HG03558 (cell line): ENCODE measurements at regions not wholly inside any gene's neighbourhood (a gene's known extent, or its start where the extent isn't known, plus 50 kb on each side); places are given as distances from the start of the nearest gene placed in this dataset.
"Not testable (repeated sequence)": the region's sequence is repeated elsewhere in the genome, so short reads cannot be mapped to it uniquely, and the experiment has no call there.

Source experiments
- ATAC-seq: cut with Tn5 transposase; IDR thresholded peaks from one replicate; pipeline ENCODE4 v1.9.1; 2021; ENCODE audit warnings: moderate number of reproducible peaks; ENCODE audit not compliant: unreplicated experiment; ENCODE audit errors: extremely low read depth

DNA sequence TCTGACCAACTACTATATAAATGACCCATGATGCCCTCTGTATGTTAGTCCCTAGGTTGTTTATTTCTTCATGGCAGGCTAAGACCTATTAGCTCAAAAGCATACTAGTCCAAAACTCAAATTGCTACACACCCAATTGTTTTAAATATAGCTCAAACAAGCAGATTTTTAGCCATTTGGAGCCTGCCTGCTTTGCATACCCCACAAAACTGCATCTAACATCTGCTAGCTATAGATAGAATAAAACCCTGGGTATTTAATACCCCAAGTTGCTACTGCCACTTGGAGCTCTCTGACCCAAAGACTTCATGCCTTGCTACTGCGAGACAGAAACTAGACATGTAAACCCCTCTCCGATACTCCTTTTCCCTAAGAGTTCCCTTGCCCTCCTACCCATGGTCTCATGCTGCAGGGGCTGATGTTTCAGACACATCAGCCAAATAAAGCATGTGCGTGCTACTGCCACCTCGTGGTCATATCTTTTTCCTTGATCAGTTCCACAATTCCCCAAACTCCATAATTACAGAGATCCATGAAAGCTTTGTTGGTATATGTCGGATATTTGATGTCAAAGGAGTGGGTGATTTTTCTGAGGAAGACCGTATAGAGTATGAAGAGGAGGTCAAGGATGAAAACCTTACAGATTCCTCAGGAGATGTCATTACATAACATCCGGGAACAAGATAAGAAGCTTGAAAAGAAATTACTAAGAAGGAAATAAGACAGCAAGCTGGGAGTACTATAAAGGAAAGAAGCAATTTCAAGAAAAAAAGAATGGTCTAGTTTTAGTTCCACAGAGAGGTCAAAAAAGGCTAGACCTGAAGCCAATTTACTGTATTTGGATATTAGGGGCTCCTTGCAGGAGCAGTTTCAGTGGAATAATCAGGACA is 386.6 kb downstream of the SH2D4B start:
- ATAC-seq = no peak

DNA sequence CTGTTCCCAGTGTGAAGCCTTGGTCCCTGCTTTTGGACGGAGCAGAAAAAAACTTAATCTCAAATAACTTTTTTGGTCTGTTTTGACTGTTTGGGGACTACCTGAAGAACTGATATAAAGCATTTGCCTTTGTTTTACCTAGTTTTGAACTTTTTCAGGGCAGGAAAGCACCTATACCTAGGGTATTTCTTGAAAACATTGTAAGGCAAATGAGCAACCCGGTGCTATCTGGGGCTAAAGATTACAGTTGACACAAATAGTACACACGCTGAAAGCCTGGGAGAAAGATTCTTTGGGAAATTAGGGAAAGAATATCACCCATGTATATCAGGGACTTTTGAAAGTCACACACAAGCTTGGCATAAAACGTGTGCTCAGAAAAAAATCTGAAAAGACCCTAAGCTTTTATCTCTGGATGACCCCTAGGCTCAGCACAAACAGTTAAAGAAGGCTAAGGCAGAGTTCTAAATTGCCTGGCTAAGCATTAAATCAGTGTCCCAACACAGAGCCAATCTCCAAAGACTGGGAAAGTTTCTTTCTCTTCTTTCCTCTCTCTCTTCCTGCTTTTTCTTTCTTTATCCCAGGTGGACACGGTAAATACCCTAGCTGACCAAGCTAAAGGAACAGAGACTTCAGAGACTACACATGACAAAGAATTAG is 389.8 kb downstream of the SH2D4B start:
- ATAC-seq = no peak

DNA sequence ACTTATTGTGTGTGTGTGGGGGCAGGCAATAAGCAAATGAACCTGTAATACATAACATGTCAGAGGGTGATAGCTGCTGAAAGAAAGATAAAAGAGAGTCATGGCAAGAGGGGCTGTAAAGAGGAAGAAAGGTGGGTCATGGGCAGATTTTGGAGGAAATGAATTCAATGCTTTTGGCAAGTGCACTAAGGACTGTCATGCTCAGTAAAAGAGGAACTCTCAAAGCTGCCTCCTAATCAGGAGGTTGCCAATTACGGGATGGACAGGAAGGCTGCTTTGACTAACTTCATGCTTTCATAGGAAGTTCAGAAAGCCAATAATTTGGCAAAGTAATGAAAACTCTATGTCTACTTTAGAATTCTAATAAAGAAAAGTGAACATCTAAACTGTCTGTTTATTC is 401.2 kb downstream of the SH2D4B start:
- ATAC-seq = no peak

DNA sequence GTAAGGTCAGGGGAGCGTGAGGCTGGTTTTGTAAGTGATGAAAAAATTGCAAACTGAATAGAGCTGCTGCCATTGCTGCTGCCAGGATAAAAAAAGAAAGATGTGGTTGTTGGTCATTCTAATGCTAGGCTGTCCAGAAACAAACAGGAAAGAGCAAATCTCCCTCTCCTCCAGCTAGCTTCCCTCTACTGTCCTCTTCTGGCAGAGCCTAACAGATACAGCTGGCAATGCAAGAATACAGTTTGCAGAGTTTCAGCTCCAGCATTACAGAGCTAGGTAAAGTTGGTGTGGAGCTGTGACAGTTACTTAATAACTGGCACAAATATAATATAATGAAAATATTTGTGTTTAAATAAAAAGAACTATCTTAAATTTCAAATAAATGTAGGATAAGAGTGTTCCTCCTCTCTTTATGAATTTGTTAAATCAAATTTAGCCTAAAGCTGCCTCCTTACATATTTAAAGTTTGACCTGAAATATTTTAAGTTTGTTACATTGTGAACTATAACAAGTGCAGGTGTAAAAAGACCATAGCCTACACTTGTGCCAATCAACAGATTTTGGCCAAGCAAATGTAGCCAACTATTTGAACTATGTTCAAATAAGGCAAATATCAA is 407.7 kb downstream of the SH2D4B start:
- no peak for ATAC-seq

GRCh38 chr10:80946073-80946472 is 408.4 kb downstream of the SH2D4B start:
- ATAC-seq = no peak

GRCh38 chr10:80946957-80947726 is 409.4 kb downstream of the SH2D4B start:
- ATAC-seq = no peak

GRCh38 chr10:80949785-80950184 is 412.1 kb downstream of the SH2D4B start:
- ATAC-seq = no peak

- ATAC-seq = no peak
These were observed 414.7 kb downstream of the SH2D4B start for GRCh38 chr10:80952436-80952835.

DNA sequence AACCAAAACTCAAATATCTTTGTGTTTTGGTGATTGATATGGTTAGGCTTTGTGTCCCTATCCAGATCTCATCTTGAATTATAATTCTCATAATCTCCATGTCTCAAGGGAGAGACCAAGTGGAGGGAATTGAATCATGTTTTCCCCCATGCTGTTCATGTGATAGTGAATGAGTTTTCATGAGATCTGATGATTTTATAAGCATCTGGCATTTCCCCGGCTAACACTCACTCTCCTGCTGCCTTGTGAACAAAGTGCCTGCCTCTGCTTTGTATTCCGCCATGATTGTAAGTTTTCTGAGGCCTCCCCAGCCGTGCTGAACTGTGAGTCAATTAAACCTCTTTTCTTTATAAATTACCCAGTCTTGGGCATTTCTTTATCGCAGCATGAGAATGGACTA is 419.5 kb downstream of the SH2D4B start:
- ATAC-seq = no peak

GRCh38 chr10:80964179-80964578 is 426.5 kb downstream of the SH2D4B start:
- no peak for ATAC-seq

- ATAC-seq = peak; percentile 65
These were observed 427.4 kb downstream of the SH2D4B start for GRCh38 chr10:80964955-80965614.

GRCh38 chr10:80966326-80966986 is 428.8 kb downstream of the SH2D4B start:
- ATAC-seq = no peak

DNA sequence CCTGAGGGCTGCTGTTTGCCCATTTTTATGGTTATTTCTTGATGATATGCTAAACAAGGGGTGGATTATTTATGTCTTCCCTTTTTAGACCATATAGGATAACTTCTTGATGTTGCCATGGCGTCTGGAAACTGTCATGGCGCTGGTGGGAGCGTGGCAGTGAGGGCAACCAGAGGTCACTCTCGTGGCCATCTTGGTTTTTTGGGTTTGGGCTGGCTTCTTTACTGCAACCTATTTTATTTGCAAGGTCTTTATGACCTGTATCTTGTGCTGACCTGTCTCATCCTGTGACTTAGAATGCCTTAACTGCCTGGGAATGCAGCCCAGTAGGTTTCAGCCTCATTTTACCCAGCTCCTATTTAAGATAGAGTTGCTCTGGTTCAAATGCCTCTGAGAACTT is 429.7 kb downstream of the SH2D4B start:
- ATAC-seq = not testable (repeated sequence)

GRCh38 chr10:80968903-80969302 is 431.2 kb downstream of the SH2D4B start:
- ATAC-seq = no peak

DNA sequence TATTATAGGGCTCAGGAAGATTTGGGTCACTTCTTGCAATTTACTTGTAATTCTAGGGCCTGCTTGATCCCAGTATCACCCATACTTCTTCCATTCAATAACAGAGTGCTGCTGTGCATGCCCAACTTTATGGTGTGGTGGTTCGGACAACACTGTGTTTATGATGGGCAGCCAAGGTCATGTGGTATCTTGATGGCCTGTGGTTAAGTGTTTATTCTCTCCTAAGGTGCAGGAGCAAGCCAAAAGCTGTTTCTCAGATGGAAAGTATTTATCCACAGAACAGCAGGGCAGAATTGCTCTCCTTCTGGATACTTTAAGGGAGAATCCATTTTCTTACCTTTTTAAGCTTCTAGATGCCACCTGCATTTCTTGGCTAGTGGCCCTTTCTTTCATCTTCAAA is 433.8 kb downstream of the SH2D4B start:
- no peak for ATAC-seq

- no peak for ATAC-seq
These were observed 439.0 kb downstream of the SH2D4B start for GRCh38 chr10:80976658-80977057.

DNA sequence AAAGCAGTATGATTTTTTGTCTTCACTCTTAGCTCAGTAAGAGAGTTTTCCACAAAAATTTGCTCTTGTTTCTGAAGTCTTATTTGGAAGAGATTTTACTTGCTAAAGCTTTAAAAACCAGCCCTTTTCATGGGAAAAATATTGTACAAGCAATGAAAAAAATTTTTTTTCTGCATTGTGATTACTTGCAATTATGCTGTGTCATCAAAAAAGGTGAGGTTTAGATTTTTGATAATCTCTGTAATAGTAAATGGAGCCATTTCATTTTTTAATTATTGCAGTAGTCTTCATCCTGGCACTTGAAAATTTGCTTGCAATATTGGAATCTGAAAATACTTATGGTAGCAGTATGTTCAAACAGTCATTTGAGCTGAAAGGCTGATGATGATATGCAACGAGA is 447.4 kb downstream of the SH2D4B start:
- ATAC-seq = no peak

DNA sequence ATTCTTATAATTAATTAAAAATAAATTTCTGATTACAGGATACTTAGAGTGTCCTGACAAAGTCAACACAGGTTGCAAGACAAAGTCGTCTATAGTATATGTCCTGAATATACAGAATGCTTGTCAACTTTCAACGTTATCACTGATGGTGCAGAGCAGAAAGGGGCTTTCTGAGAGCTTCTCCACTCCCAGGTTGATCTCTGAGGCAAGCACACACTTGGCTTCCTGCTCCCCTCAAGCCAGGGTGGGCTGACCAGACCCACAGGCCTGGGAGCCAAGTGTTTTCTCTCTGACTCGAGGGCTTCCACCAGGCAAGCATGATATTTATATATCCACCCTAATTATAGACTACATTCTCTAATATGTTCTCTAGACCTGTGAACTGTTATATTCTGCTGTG is 448.9 kb downstream of the SH2D4B start:
- ATAC-seq = no peak

- no peak for ATAC-seq
These were observed 451.1 kb downstream of the SH2D4B start for GRCh38 chr10:80988755-80989154.
